ENCODE measurements at regions not wholly inside any gene's neighbourhood (a gene's known extent, or its start where the extent isn't known, plus 50 kb on each side); places are given as distances from the start of the nearest gene placed in this dataset.

DNA sequence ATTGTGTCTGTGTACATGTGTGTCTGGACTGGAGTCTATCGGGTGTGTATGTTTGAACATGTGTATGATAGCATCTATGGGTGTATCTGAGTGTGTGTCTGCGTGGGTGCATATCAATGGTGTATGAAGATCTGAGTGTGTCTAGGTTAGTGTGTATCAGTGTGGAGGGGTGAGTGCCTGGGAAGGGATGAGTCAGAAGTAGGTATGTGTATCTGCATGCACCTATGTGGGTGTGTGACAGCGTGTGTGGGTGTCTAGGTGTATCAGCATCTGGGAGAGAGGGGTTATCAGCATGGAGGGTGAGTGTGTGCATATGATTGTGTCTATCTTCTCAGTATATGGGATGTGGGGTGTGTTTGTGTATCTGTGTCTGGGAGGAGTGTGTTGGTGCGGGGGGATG, 58.2 kb upstream of the LHX1 start:
- Histone ChIP-seq H2AFZ (ENCODE audit: low read length) (no peak overlapping the region), H4K20me1 (ENCODE audit: low read length) (no peaks in the 10 kb centered on the region), H3K9me2 (replicated peaks; ENCODE audit: low read length) (no peaks in the 10 kb centered on the region), H3F3A (ENCODE audit: low read length, unreplicated experiment) (no peaks in the 10 kb centered on the region), H3K4me3 (ENCODE audit: low read length) (no peak overlapping the region), H3K4me1 (ENCODE audit: insufficient read depth, low read length) (0 out of 2 replicates have a peak, but pooled peaks cover 5% of the 10 kb centered on the region), H3K9me3 (ENCODE audit: low read length) (no peaks in the 10 kb centered on the region), H3K4me2 (ENCODE audit: low read length) (no peak overlapping the region), H3K79me2 (ENCODE audit: low read length) (no peaks in the 10 kb centered on the region), H3K27me3 (ENCODE audit: low read length) (no peaks in the 10 kb centered on the region), H3K9ac (ENCODE audit: low read length) (no peak overlapping the region), H3K27ac (ENCODE audit: low read length) (no peak overlapping the region), H3K36me3 (ENCODE audit: low read depth, low read length) (no peaks in the 10 kb centered on the region)
- intact Hi-C loops (cut with micrococcal nuclease) = no loop called here
- TF ChIP-seq EZH2phosphoT487 (IDR thresholded peaks at IDR 0.05; ENCODE audit: borderline replicate concordance, low read length) = no peak
- no peak for TF ChIP-seq EZH2 (IDR thresholded peaks at IDR 0.05; ENCODE audit: low read length, unreplicated experiment)
- TF ChIP-seq, protein P1, sequence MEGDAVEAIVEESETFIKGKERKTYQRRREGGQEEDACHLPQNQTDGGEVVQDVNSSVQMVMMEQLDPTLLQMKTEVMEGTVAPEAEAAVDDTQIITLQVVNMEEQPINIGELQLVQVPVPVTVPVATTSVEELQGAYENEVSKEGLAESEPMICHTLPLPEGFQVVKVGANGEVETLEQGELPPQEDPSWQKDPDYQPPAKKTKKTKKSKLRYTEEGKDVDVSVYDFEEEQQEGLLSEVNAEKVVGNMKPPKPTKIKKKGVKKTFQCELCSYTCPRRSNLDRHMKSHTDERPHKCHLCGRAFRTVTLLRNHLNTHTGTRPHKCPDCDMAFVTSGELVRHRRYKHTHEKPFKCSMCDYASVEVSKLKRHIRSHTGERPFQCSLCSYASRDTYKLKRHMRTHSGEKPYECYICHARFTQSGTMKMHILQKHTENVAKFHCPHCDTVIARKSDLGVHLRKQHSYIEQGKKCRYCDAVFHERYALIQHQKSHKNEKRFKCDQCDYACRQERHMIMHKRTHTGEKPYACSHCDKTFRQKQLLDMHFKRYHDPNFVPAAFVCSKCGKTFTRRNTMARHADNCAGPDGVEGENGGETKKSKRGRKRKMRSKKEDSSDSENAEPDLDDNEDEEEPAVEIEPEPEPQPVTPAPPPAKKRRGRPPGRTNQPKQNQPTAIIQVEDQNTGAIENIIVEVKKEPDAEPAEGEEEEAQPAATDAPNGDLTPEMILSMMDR (conservative IDR thresholded peaks at IDR 0.05; ENCODE audit: low read depth, low read length) = no peak
- DNase-seq (no peak), ATAC-seq (no peak)
- BruUV-seq (replicated peaks) = no TSS peak
- ChIA-PET POLR2A (ENCODE audit: unreplicated experiment) (no interaction called here), CTCF (no interaction called here)

DNA sequence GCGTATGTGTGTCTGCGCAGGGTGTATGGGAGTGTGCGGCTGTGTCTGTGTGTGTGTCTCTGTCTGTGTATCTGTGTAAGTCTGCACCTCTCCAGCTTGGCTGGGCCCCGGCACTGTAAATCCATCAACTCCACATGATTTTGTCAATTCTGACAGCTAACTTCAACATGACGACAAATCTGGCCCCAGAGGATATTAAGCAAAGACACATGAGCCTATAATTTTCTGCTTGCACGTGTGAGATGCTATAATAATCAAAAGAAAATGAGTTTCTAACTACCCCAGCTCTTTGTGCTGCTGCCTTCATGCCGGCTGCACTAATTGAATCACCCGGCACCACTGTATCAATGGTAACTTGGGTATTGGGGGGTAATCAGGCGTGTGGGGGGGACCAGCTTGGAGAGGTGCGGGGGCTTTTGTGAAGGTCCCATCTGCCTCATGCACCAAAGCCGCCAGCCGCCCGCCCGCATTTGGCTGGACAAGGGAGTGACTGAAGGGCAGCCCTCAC, 57.6 kb upstream of the LHX1 start:
- DNase-seq = no peak
- TF ChIP-seq, protein P1 (conservative IDR thresholded peaks at IDR 0.05; ENCODE audit: low read depth, low read length) = no peak
- TF ChIP-seq EZH2phosphoT487 (IDR thresholded peaks at IDR 0.05; ENCODE audit: borderline replicate concordance, low read length) (no peak), EZH2 (IDR thresholded peaks at IDR 0.05; ENCODE audit: low read length, unreplicated experiment) (no peak)
- H3K4me2 ChIP-seq (ENCODE audit: low read length) = no peak overlapping the region
- H3K36me3 ChIP-seq (ENCODE audit: low read depth, low read length) = no peaks in the 10 kb centered on the region
- ChIA-PET POLR2A (ENCODE audit: unreplicated experiment) (no interaction called here), CTCF (no interaction called here)
- no peak overlapping the region for H3K9ac ChIP-seq (ENCODE audit: low read length)
- H4K20me1 ChIP-seq (ENCODE audit: low read length) = no peaks in the 10 kb centered on the region
- H3K4me3 ChIP-seq (ENCODE audit: low read length) = no peak overlapping the region
- no peaks in the 10 kb centered on the region for H3K9me3 ChIP-seq (ENCODE audit: low read length)
- no peak overlapping the region for H3K27ac ChIP-seq (ENCODE audit: low read length)
- no peak for ATAC-seq
- BruUV-seq (replicated peaks) = no TSS peak
- H3F3A ChIP-seq (ENCODE audit: low read length, unreplicated experiment) = no peaks in the 10 kb centered on the region
- H3K9me2 ChIP-seq (replicated peaks; ENCODE audit: low read length) = no peaks in the 10 kb centered on the region
- 0 out of 2 replicates have a peak, but pooled peaks cover 5% of the 10 kb centered on the region for H3K4me1 ChIP-seq (ENCODE audit: insufficient read depth, low read length)
- intact Hi-C loops (cut with micrococcal nuclease) = no loop called here
- no peak overlapping the region for H2AFZ ChIP-seq (ENCODE audit: low read length)
- no peaks in the 10 kb centered on the region for H3K79me2 ChIP-seq (ENCODE audit: low read length)
- no peaks in the 10 kb centered on the region for H3K27me3 ChIP-seq (ENCODE audit: low read length)

DNA sequence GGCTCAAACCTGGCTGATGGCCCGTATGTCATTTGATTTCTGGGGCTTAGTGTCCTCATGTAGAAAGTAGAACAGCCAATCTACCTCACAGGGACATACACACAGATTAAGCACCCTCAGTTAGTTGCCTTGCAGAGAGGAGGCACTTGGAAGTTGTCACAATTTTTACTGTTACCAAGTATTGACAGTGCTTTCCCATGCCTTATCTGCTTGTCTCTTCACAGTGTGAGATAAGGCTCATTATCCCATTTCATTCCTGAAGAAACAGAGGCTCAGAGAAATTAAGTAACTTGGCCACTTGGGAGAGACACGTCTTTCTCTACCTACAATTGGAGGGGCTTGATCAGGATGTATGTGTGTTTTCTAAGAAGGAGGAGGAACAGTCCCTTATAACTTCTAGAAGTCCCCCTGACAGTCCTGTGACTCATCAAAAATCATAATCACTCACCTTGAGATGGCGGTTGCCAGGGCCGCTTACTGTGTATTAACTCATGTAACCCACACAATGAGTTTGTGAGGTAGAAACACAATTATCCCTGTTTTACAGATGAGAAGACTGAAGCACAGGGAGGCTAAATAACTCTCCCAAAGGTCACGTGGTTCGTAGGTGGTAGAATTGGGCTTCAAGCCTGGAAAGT, 56.9 kb upstream of the LHX1 start:
- H3K9me2 ChIP-seq (replicated peaks; ENCODE audit: low read length) = no peaks in the 10 kb centered on the region
- intact Hi-C loops (cut with micrococcal nuclease) = no loop called here
- no peak overlapping the region for H3K4me3 ChIP-seq (ENCODE audit: low read length)
- no TSS peak for BruUV-seq (replicated peaks)
- DNase-seq (peak; percentile 39), ATAC-seq (peak; percentile 40)
- no peaks in the 10 kb centered on the region for H3K36me3 ChIP-seq (ENCODE audit: low read depth, low read length)
- no peaks in the 10 kb centered on the region for H3F3A ChIP-seq (ENCODE audit: low read length, unreplicated experiment)
- no peak for TF ChIP-seq EZH2 (IDR thresholded peaks at IDR 0.05; ENCODE audit: low read length, unreplicated experiment)
- TF ChIP-seq EZH2phosphoT487 (IDR thresholded peaks at IDR 0.05; ENCODE audit: borderline replicate concordance, low read length) = no peak
- TF ChIP-seq, protein P1 (conservative IDR thresholded peaks at IDR 0.05; ENCODE audit: low read depth, low read length) = no peak
- H3K4me1 ChIP-seq (ENCODE audit: insufficient read depth, low read length) = 0 out of 2 replicates have a peak, but pooled peaks cover 5% of the 10 kb centered on the region
- ChIA-PET POLR2A (ENCODE audit: unreplicated experiment) (no interaction called here), CTCF (no interaction called here)
- no peaks in the 10 kb centered on the region for H3K27me3 ChIP-seq (ENCODE audit: low read length)
- no peaks in the 10 kb centered on the region for H3K79me2 ChIP-seq (ENCODE audit: low read length)
- H3K27ac ChIP-seq (ENCODE audit: low read length) = no peak overlapping the region
- no peaks in the 10 kb centered on the region for H4K20me1 ChIP-seq (ENCODE audit: low read length)
- H3K9ac ChIP-seq (ENCODE audit: low read length) = no peak overlapping the region
- H3K9me3 ChIP-seq (ENCODE audit: low read length) = no peaks in the 10 kb centered on the region
- H3K4me2 ChIP-seq (ENCODE audit: low read length) = no peak overlapping the region
- H2AFZ ChIP-seq (ENCODE audit: low read length) = no peak overlapping the region
